ENCODE measurements at regions not wholly inside any gene's neighbourhood (a gene's known extent, or its start where the extent isn't known, plus 50 kb on each side); places are given as distances from the start of the nearest gene placed in this dataset.
"Not testable (repeated sequence)": the region's sequence is repeated elsewhere in the genome, so short reads cannot be mapped to it uniquely, and the experiment has no call there.

GRCh38 chr16:31810863-31811262, 62.7 kb upstream of the ZNF267 start:
- intact Hi-C loops (cut with micrococcal nuclease), result no loop called here
- Mint-ChIP-seq H3K27me3 (ENCODE audit: low read depth) (no peaks in the 10 kb centered on the region), H3K9me3 (no peaks in the 10 kb centered on the region), H3K27ac (no peak overlapping the region), H3K36me3 (ENCODE audit: low read depth) (no peaks in the 10 kb centered on the region), H3K4me1 (ENCODE audit: low read depth) (no peaks in the 10 kb centered on the region), H3K4me3 (ENCODE audit: low read depth) (no peak overlapping the region)
- DNase-seq (ENCODE audit: low spot score), result no peak

GRCh38 chr16:31816141-31816540, 57.5 kb upstream of the ZNF267 start:
- H3K27ac Mint-ChIP-seq; H3K27me3 Mint-ChIP-seq (ENCODE audit: low read depth); intact Hi-C loops (cut with micrococcal nuclease); H3K9me3 Mint-ChIP-seq; H3K36me3 Mint-ChIP-seq (ENCODE audit: low read depth); H3K4me1 Mint-ChIP-seq (ENCODE audit: low read depth); DNase-seq (ENCODE audit: low spot score); H3K4me3 Mint-ChIP-seq (ENCODE audit: low read depth): not testable (repeated sequence)

GRCh38 chr16:31819386-31819785, 54.2 kb upstream of the ZNF267 start:
- no peaks in the 10 kb centered on the region for H3K36me3 Mint-ChIP-seq (ENCODE audit: low read depth)
- intact Hi-C loops (cut with micrococcal nuclease), result no loop called here
- no peak for DNase-seq (ENCODE audit: low spot score)
- no peaks in the 10 kb centered on the region for H3K27me3 Mint-ChIP-seq (ENCODE audit: low read depth)
- H3K4me3 Mint-ChIP-seq (ENCODE audit: low read depth), result no peak overlapping the region
- H3K9me3 Mint-ChIP-seq, result peaks cover 9% of the 10 kb centered on the region
- H3K4me1 Mint-ChIP-seq (ENCODE audit: low read depth), result no peaks in the 10 kb centered on the region
- H3K27ac Mint-ChIP-seq, result no peak overlapping the region

- Mint-ChIP-seq H3K4me3 (ENCODE audit: low read depth) (no peak overlapping the region), H3K9me3 (peaks cover 13% of the 10 kb centered on the region), H3K27ac (no peak overlapping the region), H3K4me1 (ENCODE audit: low read depth) (no peaks in the 10 kb centered on the region), H3K36me3 (ENCODE audit: low read depth) (no peaks in the 10 kb centered on the region), H3K27me3 (ENCODE audit: low read depth) (no peaks in the 10 kb centered on the region)
- intact Hi-C loops (cut with micrococcal nuclease), result no loop called here
- DNase-seq (ENCODE audit: low spot score), result no peak
Observed at GRCh38 chr16:31819948-31820347, 53.7 kb upstream of the ZNF267 start.
